LNCAP (cell line): ENCODE measurements at regions not wholly inside any gene's neighbourhood (a gene's known extent, or its start where the extent isn't known, plus 50 kb on each side); places are given as distances from the start of the nearest gene placed in this dataset.

Experiments
- CTCF ChIP-seq: fragments of 450-650 bp; IDR thresholded peaks from 2 replicates; pipeline ENCODE4 v1.5.1; 2017; ENCODE audit warnings: mild to moderate bottlenecking

- no peak for TF ChIP-seq CTCF
These were observed 1259.0 kb downstream of the ZPLD1 start for GRCh38 chr3:103693831-103694230.

GRCh38 chr3:103698646-103699045 lies 1263.8 kb downstream of the ZPLD1 start:
- TF ChIP-seq CTCF = no peak

- no peak for TF ChIP-seq CTCF
These were observed 1264.4 kb downstream of the ZPLD1 start for GRCh38 chr3:103699228-103699627.

- no peak for TF ChIP-seq CTCF
These were observed 1270.8 kb downstream of the ZPLD1 start for GRCh38 chr3:103705641-103706040.

- TF ChIP-seq CTCF = no peak
These were observed 1271.9 kb downstream of the ZPLD1 start for GRCh38 chr3:103706671-103707070.

GRCh38 chr3:103711670-103712069 lies 1276.9 kb downstream of the ZPLD1 start:
- TF ChIP-seq CTCF = no peak

- TF ChIP-seq CTCF = no peak
These were observed 1277.6 kb downstream of the ZPLD1 start for GRCh38 chr3:103712320-103713008.

GRCh38 chr3:103729547-103729946 lies 1294.7 kb downstream of the ZPLD1 start:
- TF ChIP-seq CTCF = no peak
